Gastroesophageal sphincter (tissue), 3 donors: ENCODE measurements at regions not wholly inside any gene's neighbourhood (a gene's known extent, or its start where the extent isn't known, plus 50 kb on each side); places are given as distances from the start of the nearest gene placed in this dataset.

Source experiments
- EP300 ChIP-seq: sonication (generic); formaldehyde crosslinking; IDR thresholded peaks from one replicate; pipeline ENCODE4 v1.6.1; 2017; ENCODE audit warnings: antibody characterized with exemption, mild to moderate bottlenecking
- POLR2A ChIP-seq, 2 donors: fragments of 450-650 bp; IDR thresholded peaks; one replicate each; pipeline ENCODE4 v1.6.1; 2017; ENCODE audit warnings: antibody characterized with exemption in 2 of 2, mild to moderate bottlenecking in 2 of 2, moderate library complexity in 1 of 2
- POLR2AphosphoS5 ChIP-seq: sonication (generic); formaldehyde crosslinking; IDR thresholded peaks from one replicate; pipeline ENCODE4 v1.6.1; 2017; ENCODE audit warnings: antibody characterized with exemption
- TF ChIP-seq, protein P1 (sequence below), 4 experiments: fragments of 200-600 bp in 2 of 4; fragments of 450-650 bp in 2 of 4; sonication (generic) in 1 of 4; IDR thresholded peaks; one replicate each; pipeline ENCODE4 v1.5.1; 2017 to 2019; ENCODE audit warnings: antibody characterized with exemption in 4 of 4, mild to moderate bottlenecking in 2 of 4, moderate library complexity in 2 of 4

DNA sequence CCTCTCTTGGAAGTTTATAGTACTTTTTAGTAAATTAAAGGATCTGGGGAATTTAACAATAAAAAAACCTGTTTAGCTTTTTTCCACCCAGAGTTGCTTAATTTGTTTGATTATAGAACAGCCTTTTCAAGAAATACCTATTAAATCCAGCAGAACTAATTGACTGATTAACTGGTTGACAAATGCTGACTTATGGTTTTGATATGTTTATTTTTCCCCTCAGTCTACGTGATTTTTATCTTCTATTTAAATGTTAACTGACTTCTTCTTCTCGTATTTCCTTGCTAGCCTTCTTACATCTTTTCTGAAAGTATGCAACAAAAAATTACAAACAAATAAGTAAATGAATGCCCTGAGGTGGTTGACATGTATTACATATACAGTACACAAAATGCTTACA is 302.9 kb upstream of the SPAG17 start:
- TF ChIP-seq, protein P1, sequence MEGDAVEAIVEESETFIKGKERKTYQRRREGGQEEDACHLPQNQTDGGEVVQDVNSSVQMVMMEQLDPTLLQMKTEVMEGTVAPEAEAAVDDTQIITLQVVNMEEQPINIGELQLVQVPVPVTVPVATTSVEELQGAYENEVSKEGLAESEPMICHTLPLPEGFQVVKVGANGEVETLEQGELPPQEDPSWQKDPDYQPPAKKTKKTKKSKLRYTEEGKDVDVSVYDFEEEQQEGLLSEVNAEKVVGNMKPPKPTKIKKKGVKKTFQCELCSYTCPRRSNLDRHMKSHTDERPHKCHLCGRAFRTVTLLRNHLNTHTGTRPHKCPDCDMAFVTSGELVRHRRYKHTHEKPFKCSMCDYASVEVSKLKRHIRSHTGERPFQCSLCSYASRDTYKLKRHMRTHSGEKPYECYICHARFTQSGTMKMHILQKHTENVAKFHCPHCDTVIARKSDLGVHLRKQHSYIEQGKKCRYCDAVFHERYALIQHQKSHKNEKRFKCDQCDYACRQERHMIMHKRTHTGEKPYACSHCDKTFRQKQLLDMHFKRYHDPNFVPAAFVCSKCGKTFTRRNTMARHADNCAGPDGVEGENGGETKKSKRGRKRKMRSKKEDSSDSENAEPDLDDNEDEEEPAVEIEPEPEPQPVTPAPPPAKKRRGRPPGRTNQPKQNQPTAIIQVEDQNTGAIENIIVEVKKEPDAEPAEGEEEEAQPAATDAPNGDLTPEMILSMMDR (IDR thresholded peaks at IDR 0.05): no peak
- TF ChIP-seq POLR2AphosphoS5: no peak
- no peak for TF ChIP-seq POLR2A (IDR thresholded peaks at IDR 0.05)
- TF ChIP-seq EP300: no peak
